H1 (cell line): ENCODE measurements at regions not wholly inside any gene's neighbourhood (a gene's known extent, or its start where the extent isn't known, plus 50 kb on each side); places are given as distances from the start of the nearest gene placed in this dataset.
"Not testable (repeated sequence)": the region's sequence is repeated elsewhere in the genome, so short reads cannot be mapped to it uniquely, and the experiment has no call there.

Experiments
- CBX5 ChIP-seq: fragments of 300-800, 300-1000 bp; sonication (generic); IDR thresholded peaks from 2 replicates; pipeline ENCODE4 v1.7.1; 2016; ENCODE audit warnings: antibody characterized with exemption, low read length, low read depth
- CTCF ChIP-seq, 3 experiments: IDR thresholded peaks; 1 replicate in 2 of 3; 2 replicates in 1 of 3; pipeline versions ENCODE4 v1.5.1 to v1.6.1; 2011; ENCODE audit warnings: low read length in 3 of 3, mild to moderate bottlenecking in 3 of 3, inconsistent platforms in 2 of 3, low read depth in 1 of 3, moderate library complexity in 1 of 3; ENCODE audit not compliant: insufficient read depth in 1 of 3; ENCODE audit errors: control extremely low read depth in 1 of 3
- EP300 ChIP-seq, 2 experiments: IDR thresholded peaks; 1 replicate in 1 of 2; 2 replicates in 1 of 2; pipeline ENCODE4 v1.6.1; 2011 to 2012; ENCODE audit warnings: low read depth in 2 of 2, low read length in 2 of 2, mild to moderate bottlenecking in 2 of 2, borderline replicate concordance in 1 of 2, inconsistent platforms in 1 of 2, moderate library complexity in 1 of 2
- GABPA ChIP-seq: IDR thresholded peaks from 2 replicates; pipeline ENCODE4 v1.6.1; 2011; ENCODE audit warnings: mild to moderate bottlenecking, low read length, moderate library complexity, borderline replicate concordance; ENCODE audit not compliant: insufficient read depth
- JUN ChIP-seq: IDR thresholded peaks from 2 replicates; pipeline ENCODE4 v1.6.1; 2011; ENCODE audit warnings: low read depth, mild to moderate bottlenecking, improper control_type of control experiment, low read length
- POLR2A ChIP-seq, 2 experiments: IDR thresholded peaks; 1 replicate in 1 of 2; 2 replicates in 1 of 2; pipeline ENCODE4 v1.6.1; 2011; ENCODE audit warnings: low read depth in 2 of 2, low read length in 2 of 2, mild to moderate bottlenecking in 2 of 2; ENCODE audit errors: control extremely low read depth in 1 of 2
- POLR2AphosphoS5 ChIP-seq: IDR thresholded peaks from 2 replicates; pipeline ENCODE4 v1.6.1; 2011; ENCODE audit warnings: low read depth, low read length
- RAD21 ChIP-seq, 2 experiments: IDR thresholded peaks in 1 of 2; conservative IDR thresholded peaks in 1 of 2; 2 replicates each; pipeline ENCODE4 v1.6.1; 2011; ENCODE audit warnings: low read depth in 2 of 2, low read length in 2 of 2, improper control_type of control experiment in 1 of 2, inconsistent platforms in 1 of 2, mild to moderate bottlenecking in 1 of 2, moderate library complexity in 1 of 2
- RFX5 ChIP-seq: IDR thresholded peaks from 2 replicates; pipeline ENCODE4 v1.6.1; 2011; ENCODE audit warnings: low read depth, low read length, improper control_type of control experiment, borderline replicate concordance
- RNF2 ChIP-seq: fragments of 200-900, 300-1000 bp; sonication (generic); IDR thresholded peaks from 2 replicates; pipeline ENCODE4 v1.7.1; 2016; ENCODE audit warnings: borderline replicate concordance, low read depth, mild to moderate bottlenecking, antibody characterized with exemption, low read length; ENCODE audit not compliant: poor library complexity, severe bottlenecking; ENCODE audit errors: missing control alignments
- SIN3A ChIP-seq, 2 experiments: IDR thresholded peaks in 1 of 2; conservative IDR thresholded peaks in 1 of 2; 2 replicates each; pipeline ENCODE4 v1.6.1; 2011 to 2012; ENCODE audit warnings: low read length in 2 of 2, improper control_type of control experiment in 1 of 2, low read depth in 1 of 2, mild to moderate bottlenecking in 1 of 2
- SUZ12 ChIP-seq: fragments of 200-600 bp; sonication (generic); IDR thresholded peaks from 2 replicates; pipeline ENCODE4 v1.6.1; 2012; ENCODE audit warnings: mild to moderate bottlenecking, inconsistent platforms, low read length, moderate library complexity, mixed read lengths

- TF ChIP-seq CTCF (IDR thresholded peaks at IDR 0.05; ENCODE audit: control extremely low read depth in 1 of 3, insufficient read depth in 1 of 3, low read depth in 1 of 3, low read length in 3 of 3); RFX5; SIN3A (conservative IDR thresholded peaks at IDR 0.05 in 1 of 2, IDR thresholded peaks at IDR 0.05 in 1 of 2; ENCODE audit: low read depth in 1 of 2, low read length in 2 of 2); POLR2AphosphoS5; POLR2A (IDR thresholded peaks at IDR 0.05; ENCODE audit: control extremely low read depth in 1 of 2, low read depth in 2 of 2, low read length in 2 of 2); CBX5; EP300 (IDR thresholded peaks at IDR 0.05; ENCODE audit: borderline replicate concordance in 1 of 2, low read depth in 2 of 2, low read length in 2 of 2); RNF2; RAD21 (IDR thresholded peaks at IDR 0.05 in 1 of 2, conservative IDR thresholded peaks at IDR 0.05 in 1 of 2; ENCODE audit: low read depth in 2 of 2, low read length in 2 of 2); JUN; GABPA; SUZ12: not testable (repeated sequence)
These were observed 188.3 kb downstream of the NPIPB11 start for GRCh38 chr16:29218171-29218570.
